HT-29 (cell line): ENCODE measurements at regions not wholly inside any gene's neighbourhood (a gene's known extent, or its start where the extent isn't known, plus 50 kb on each side); places are given as distances from the start of the nearest gene placed in this dataset.
A peak's percentile ranks its signal among the peaks of the same experiment; 100 is the strongest.

ENCODE experiments used
- DNase-seq: peaks from one replicate; pipeline ENCODE4 v3.0.0-alpha.2; 2015; ENCODE audit warnings: low spot score

DNA sequence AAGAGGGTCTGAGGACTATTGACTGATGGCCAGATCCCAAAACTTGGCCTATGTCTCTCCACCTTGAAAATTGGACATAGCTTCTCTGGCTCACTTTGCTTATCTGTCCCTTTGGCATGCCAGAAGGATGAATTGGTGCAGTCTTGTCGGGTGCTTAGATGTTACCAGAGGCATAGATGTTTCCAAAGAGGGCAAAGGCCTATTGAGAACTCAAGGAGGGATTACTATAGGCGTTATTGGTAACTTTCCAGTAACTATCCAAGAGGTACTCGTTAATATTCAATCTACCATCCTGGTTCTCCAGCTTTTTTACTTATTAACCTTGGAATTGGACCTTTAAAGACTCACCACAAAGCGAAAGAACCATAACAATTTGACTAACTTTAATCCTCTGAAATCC, 368.3 kb upstream of the ESRRG start:
- DNase-seq, result no peak

DNA sequence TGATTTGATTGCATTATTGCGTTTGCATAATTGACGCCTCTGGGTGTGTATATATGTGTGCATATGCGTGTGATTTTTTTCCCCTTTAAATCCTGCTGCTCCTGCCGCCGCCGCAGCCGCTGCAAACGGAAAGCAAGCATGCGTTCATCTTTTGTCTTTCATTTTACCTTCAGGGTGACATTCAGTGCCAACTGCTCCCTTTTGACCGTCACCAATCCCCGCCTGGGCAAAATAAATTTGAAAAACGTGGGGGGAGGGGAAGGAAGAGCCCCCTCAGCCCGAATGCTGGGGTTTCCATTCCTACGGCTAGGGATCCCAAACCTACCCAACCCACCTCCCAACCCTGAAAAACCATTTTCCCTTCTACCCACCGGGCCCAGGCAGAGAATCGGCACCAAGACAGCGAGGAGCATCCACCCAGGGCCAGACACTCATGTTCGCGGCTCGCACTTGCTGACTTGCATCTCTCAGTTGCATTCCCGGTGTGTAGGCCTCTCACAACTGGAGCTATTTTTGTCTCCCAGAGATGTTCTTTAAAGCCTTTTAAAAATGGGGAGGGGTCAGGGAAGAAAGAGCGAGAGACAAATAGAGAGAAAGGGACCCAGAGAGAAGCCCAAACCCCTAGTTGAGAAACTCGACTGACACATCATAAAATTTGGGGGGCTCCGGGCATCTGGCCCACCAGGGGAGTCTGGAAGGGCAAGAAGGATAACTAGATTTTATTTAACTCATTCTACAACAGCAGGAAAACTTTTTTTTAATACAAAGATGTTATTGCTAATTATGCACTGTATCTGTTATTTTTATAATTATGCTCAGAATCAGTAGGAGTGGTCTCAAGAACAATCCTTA, 367.1 kb upstream of the ESRRG start:
- DNase-seq, result no peak

DNA sequence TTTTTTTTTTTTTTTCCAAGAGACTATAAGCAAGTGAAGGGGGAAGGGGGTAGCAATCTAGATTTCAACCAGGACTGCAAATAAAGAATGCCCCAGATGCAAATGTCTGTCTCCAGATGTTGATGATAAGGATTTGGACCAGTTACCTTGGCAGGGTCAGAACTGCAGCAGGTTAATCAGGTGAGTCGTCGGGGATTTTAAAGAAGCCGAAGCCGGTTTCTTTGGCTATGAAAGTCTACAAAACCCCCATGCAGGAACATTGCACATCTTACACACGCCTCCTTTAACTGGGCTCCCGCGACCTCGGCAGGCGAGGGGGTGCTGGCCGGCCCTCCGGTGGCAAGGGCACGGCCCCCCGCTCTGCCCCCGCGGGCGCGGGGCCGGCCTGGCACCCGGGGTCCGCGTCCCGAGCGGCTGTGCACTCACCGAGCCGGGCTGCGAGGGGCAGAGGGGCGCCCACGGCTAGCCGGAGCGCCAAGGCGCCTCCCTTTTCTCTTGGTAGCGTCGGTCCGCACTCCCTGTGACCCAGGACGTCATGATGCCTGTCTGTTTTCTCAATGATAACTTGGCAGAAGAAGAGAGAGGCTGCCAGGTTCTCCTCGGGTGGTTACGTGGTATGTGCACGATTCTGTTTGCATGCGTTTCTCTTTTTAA, 366.3 kb upstream of the ESRRG start:
- peak; percentile 22 for DNase-seq

- DNase-seq, result no peak
Observed at GRCh38 chr1:217088521-217089284, 365.5 kb upstream of the ESRRG start.

DNA sequence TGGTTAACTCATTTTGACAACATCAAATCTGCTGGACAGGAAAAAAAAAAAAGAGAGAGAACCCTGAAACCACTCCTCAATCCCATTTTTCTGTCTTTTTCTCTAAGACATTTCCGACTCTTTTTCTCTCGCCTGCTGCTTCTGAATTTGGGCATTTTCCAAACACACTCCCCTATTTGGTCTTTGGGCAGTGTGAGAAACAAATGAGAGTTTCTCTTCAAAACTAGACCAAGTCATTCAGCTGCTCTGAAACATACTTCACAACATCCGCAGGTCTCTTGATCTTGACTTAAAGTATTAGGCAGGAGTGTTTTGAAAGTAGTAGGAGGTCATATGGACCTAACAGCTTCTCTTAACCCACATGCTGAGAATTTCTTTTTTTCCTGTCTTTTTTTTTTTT, 364.8 kb upstream of the ESRRG start:
- DNase-seq, result no peak

DNA sequence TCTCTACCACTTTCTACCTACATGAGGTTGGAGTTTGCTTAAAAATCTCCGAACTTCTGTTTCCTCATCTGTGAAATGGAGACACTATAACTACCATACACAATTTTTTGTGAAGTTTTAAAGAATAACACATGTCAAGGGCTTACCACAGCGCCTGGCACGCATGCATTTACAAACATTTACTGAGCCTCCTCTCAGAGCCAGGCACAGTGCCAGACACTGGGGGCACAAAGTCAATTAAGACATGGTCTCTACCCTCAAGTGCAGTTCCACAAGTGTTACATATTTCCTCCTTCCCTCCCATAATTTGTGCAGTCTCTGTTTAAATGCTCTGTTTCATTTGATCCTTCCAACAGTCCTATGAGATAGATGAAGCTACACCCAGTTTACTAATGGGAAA, 356.4 kb upstream of the ESRRG start:
- no peak for DNase-seq

GRCh38 chr1:217078959-217079358, 355.7 kb upstream of the ESRRG start:
- no peak for DNase-seq

GRCh38 chr1:217078078-217078690, 355.0 kb upstream of the ESRRG start:
- no peak for DNase-seq

- DNase-seq, result no peak
Observed at GRCh38 chr1:217077426-217077825, 354.2 kb upstream of the ESRRG start.

DNA sequence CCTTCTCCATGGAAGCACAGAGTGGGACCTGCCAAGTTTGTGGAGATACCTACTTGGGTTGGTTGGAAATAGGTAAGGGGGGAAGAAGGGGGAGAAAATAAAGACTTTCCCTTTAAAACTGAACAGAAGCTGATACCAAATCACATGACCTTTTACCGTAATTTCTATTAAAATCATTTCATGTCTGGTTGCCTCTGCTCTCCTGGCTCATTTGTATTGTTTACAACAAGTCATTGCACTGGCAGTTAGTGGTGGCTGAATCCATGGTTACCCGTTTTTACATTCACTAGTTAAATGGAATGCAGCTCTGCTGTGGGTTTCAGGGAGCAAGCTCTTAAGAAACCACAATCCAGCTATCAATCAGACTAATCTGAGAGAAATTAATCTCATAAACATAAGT, 353.7 kb upstream of the ESRRG start:
- DNase-seq, result no peak

- no peak for DNase-seq
Observed at GRCh38 chr1:217072926-217073325, 349.7 kb upstream of the ESRRG start.

DNA sequence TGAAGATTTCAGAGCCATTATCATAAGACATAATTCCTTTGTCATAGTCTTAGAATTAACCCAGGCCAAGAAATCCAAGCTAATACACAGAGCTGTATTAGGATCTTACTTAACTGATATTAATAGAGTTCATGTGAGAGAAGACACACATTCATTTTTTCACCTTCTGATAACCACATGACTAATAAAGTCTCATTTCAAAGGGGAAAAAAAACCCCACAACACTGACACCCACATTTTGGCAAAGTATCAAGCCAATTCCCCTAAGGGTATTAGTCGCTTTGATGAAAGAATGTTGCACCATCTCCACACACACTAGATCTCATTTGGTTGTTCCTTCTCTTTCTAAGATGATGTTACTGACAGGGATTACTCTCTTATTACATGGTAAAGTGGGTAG, 344.4 kb upstream of the ESRRG start:
- DNase-seq, result no peak

DNA sequence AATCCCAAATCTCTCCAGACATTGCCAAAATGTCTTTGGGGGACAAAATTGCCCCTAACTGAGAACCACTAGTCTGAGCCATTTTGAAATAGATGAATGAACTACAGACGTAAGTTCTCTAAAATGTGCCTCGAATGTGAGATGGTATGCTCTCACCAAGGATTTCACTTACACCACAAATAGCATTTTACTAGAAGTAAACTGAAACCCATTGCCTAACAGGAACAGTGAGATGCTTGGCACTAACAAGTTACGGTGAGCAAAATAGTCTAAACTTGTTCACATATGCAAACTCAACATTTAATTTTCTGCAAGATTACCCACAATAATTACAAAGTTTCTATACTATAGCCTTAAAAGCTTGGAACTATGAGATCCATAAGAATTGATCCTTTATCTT, 343.6 kb upstream of the ESRRG start:
- DNase-seq, result no peak

DNA sequence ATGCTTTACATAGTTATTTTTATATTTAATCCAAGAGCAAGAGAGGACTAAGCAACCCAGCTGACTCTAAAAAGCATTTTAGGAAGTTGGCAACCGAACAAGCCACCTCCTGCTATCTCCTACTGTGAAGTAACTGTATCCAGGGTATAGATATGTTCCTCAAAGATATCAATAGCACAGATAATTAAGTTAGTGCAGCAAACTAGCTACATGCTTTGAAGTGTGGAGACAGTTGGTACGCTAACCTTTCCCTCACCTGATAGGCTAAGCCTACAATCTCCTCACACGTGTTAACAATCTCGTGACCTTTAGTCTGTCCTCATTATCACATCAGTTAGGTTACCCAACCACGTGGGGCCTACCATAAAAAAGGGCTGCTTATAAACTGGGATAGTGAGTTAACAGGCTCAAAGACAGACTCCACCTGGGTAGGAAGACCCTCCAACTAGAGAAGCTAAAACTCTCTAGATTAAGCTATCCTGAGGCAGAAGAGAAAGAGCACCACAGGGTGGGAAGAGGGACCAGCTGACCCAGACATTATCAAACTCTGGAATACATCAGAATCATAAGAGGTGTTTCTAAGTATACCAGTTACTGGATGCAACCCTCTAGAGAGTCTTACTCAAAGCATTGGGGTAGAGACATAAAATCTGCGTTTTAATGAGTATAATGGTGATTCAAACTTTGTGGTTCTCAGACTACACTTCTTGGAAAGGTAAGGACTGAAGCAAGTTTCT, 340.1 kb upstream of the ESRRG start:
- DNase-seq, result no peak

GRCh38 chr1:217062586-217062985, 339.4 kb upstream of the ESRRG start:
- no peak for DNase-seq

DNA sequence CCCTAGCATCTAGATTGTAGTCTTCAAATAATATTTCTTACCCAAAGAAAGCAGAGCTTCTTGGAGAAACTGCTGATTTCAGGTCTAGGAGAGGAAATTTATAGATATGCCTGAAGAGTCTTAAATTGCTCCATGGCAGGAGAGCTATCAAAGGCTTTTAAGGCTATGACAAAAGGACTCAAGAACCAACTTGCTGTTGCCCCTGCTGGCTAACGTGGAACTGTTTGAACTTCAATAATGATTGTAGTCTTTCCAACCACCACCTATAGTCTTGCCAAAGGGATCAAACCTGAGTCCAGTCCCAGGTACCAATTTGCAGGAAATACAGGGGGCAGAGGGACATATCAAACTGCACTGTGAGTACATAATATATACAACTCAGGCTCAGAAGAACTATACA, 336.2 kb upstream of the ESRRG start:
- DNase-seq, result no peak

- DNase-seq, result no peak
Observed at GRCh38 chr1:217053676-217054075, 330.4 kb upstream of the ESRRG start.

- DNase-seq, result no peak
Observed at GRCh38 chr1:217052626-217053025, 329.4 kb upstream of the ESRRG start.

GRCh38 chr1:217052196-217052595, 329.0 kb upstream of the ESRRG start:
- no peak for DNase-seq

DNA sequence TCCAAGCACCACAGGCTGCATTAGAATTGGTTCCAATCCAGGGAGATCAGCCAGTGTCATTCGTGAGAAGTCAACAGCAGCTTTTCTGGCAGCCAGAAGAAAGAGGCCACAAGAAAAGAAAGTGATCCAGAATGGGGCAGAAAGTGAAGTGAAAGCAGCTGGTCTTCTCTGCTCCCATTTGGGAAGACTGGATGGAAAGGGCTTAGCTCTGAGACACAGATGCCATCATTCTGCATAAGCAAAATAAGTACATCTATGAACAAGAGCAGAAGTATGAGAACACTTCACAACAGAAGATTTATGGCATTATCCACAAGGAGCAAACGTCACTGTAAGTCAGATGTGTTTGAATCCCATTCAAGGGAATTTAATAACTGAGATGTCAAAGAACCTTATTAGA, 326.5 kb upstream of the ESRRG start:
- DNase-seq, result no peak

- DNase-seq, result no peak
Observed at GRCh38 chr1:217049081-217049480, 325.9 kb upstream of the ESRRG start.
